HG03139 (cell line): ENCODE measurements at regions not wholly inside any gene's neighbourhood (a gene's known extent, or its start where the extent isn't known, plus 50 kb on each side); places are given as distances from the start of the nearest gene placed in this dataset.

ENCODE experiments used
- ATAC-seq: cut with Tn5 transposase; IDR thresholded peaks from one replicate; pipeline ENCODE4 v1.9.1; 2021; ENCODE audit not compliant: unreplicated experiment

GRCh38 chr3:152710549-152710948 lies 124.4 kb upstream of the P2RY1 start:
- no peak for ATAC-seq

- ATAC-seq = no peak
Measured at GRCh38 chr3:152713989-152714388, 120.9 kb upstream of the P2RY1 start.

GRCh38 chr3:152714507-152714906 lies 120.4 kb upstream of the P2RY1 start:
- ATAC-seq = no peak

- no peak for ATAC-seq
Measured at GRCh38 chr3:152717252-152717651, 117.7 kb upstream of the P2RY1 start.

GRCh38 chr3:152718810-152719209 lies 116.1 kb upstream of the P2RY1 start:
- no peak for ATAC-seq

GRCh38 chr3:152719264-152719663 lies 115.7 kb upstream of the P2RY1 start:
- ATAC-seq = no peak

GRCh38 chr3:152720951-152721718 lies 113.8 kb upstream of the P2RY1 start:
- no peak for ATAC-seq

- ATAC-seq = no peak
Measured at GRCh38 chr3:152724270-152724669, 110.7 kb upstream of the P2RY1 start.

- ATAC-seq = no peak
Measured at GRCh38 chr3:152728231-152728980, 106.5 kb upstream of the P2RY1 start.

GRCh38 chr3:152729906-152730305 lies 105.0 kb upstream of the P2RY1 start:
- ATAC-seq = no peak

GRCh38 chr3:152731511-152731910 lies 103.4 kb upstream of the P2RY1 start:
- no peak for ATAC-seq

- no peak for ATAC-seq
Measured at GRCh38 chr3:152733584-152734119, 101.3 kb upstream of the P2RY1 start.

GRCh38 chr3:152737021-152737908 lies 97.7 kb upstream of the P2RY1 start:
- ATAC-seq = peak; percentile 99

GRCh38 chr3:152738656-152739055 lies 96.3 kb upstream of the P2RY1 start:
- no peak for ATAC-seq

- ATAC-seq = no peak
Measured at GRCh38 chr3:152742368-152743347, 92.3 kb upstream of the P2RY1 start.

- no peak for ATAC-seq
Measured at GRCh38 chr3:152745646-152746045, 89.3 kb upstream of the P2RY1 start.

GRCh38 chr3:152754303-152754702 lies 80.6 kb upstream of the P2RY1 start:
- ATAC-seq = no peak

GRCh38 chr3:152756807-152757206 lies 78.1 kb upstream of the P2RY1 start:
- no peak for ATAC-seq

GRCh38 chr3:152760024-152760563 lies 74.8 kb upstream of the P2RY1 start:
- peak; percentile 69 for ATAC-seq

- ATAC-seq = no peak
Measured at GRCh38 chr3:152760591-152760990, 74.3 kb upstream of the P2RY1 start.
